PC-3 (cell line): ENCODE measurements at regions not wholly inside any gene's neighbourhood (a gene's known extent, or its start where the extent isn't known, plus 50 kb on each side); places are given as distances from the start of the nearest gene placed in this dataset.

Experiments used
- ATAC-seq: fragments of 200-7000 bp; cut with Tn5 transposase; 2 replicates; pipeline ENCODE4 v1.9.1; 2020; ENCODE audit warnings: mild to moderate bottlenecking, moderate library complexity
- BruUV-seq: library from RNA; stranded (reverse); fragments of 400-500 nt; replicated peaks from 2 replicates; lab custom pipeline; 2021; lab: Mats Ljungman, UMichigan
- CTCF ChIA-PET: fragments of 300-600 bp; sonication (Branson Sonifier 250); formaldehyde crosslinking; loops from one replicate; lab custom pipeline; 2022; ENCODE audit warnings: antibody characterized with exemption; lab: Charles Lee
- POLR2A ChIA-PET: fragments of 300-600 bp; sonication (Branson Sonifier 250); formaldehyde crosslinking; loops from one replicate; lab custom pipeline; 2022; ENCODE audit warnings: antibody characterized with exemption; ENCODE audit not compliant: unreplicated experiment; lab: Charles Lee
- DNase-seq: peaks from one replicate; pipeline ENCODE4 v3.0.0-alpha.2; 2015
- H2AFZ ChIP-seq: fragments of 300-600 bp; sonication (generic); 2 replicates; pipeline ENCODE4 v1.6.0; 2016; ENCODE audit warnings: antibody characterized with exemption, low read length
- H3F3A ChIP-seq: fragments of 300-600 bp; sonication (generic); one replicate; pipeline ENCODE4 v1.6.0; 2017; ENCODE audit warnings: antibody characterized with exemption, low read length, control low read depth, mild to moderate bottlenecking; ENCODE audit not compliant: unreplicated experiment
- H3K27ac ChIP-seq: fragments of 300-600 bp; sonication (generic); 2 replicates; pipeline ENCODE4 v1.5.1; 2016; ENCODE audit warnings: mild to moderate bottlenecking, low read length
- H3K27me3 ChIP-seq: fragments of 300-600 bp; sonication (generic); 2 replicates; pipeline ENCODE4 v1.6.1; 2016; ENCODE audit warnings: low read length, mixed read lengths
- H3K36me3 ChIP-seq: fragments of 300-600 bp; sonication (generic); 2 replicates; pipeline ENCODE4 v1.6.1; 2016; ENCODE audit warnings: low read depth, mixed run types, low read length, mixed read lengths
- H3K4me1 ChIP-seq: fragments of 300-600 bp; sonication (generic); 2 replicates; pipeline ENCODE4 v1.5.1; 2016; ENCODE audit warnings: low read length; ENCODE audit not compliant: insufficient read depth
- H3K4me2 ChIP-seq: fragments of 300-600 bp; sonication (generic); 2 replicates; pipeline ENCODE4 v1.6.0; 2016; ENCODE audit warnings: low read length
- H3K4me3 ChIP-seq: fragments of 300-600 bp; sonication (generic); 2 replicates; pipeline ENCODE4 v1.5.1; 2016; ENCODE audit warnings: mild to moderate bottlenecking, low read length, mixed read lengths
- H3K79me2 ChIP-seq: fragments of 300-600 bp; sonication (generic); 2 replicates; pipeline ENCODE4 v1.6.1; 2017; ENCODE audit warnings: low read length, mixed read lengths
- H3K9ac ChIP-seq: fragments of 300-600 bp; sonication (generic); 2 replicates; pipeline ENCODE4 v1.6.0; 2016; ENCODE audit warnings: mild to moderate bottlenecking, low read length
- H3K9me2 ChIP-seq: fragments of 300-600 bp; sonication (generic); replicated peaks from 2 replicates; pipeline ENCODE4 v1.6.1; 2016; ENCODE audit warnings: mixed run types, low read length, mixed read lengths
- H3K9me3 ChIP-seq: fragments of 300-600 bp; sonication (generic); 2 replicates; pipeline ENCODE4 v1.6.1; 2016; ENCODE audit warnings: low read length, mixed read lengths
- H4K20me1 ChIP-seq: fragments of 300-600 bp; sonication (generic); 2 replicates; pipeline ENCODE4 v1.6.1; 2016; ENCODE audit warnings: low read length, mixed read lengths
- EZH2 ChIP-seq: fragments of 300-600 bp; sonication (generic); IDR thresholded peaks from one replicate; pipeline ENCODE4 v1.6.1; 2017; ENCODE audit warnings: antibody characterized with exemption, mild to moderate bottlenecking, low read length; ENCODE audit not compliant: unreplicated experiment
- EZH2phosphoT487 ChIP-seq: fragments of 300-600 bp; sonication (generic); IDR thresholded peaks from 2 replicates; pipeline ENCODE4 v1.6.1; 2018; ENCODE audit warnings: mild to moderate bottlenecking, antibody characterized with exemption, low read length, borderline replicate concordance
- intact Hi-C: fragments of 100-400 bp; cut with micrococcal nuclease; formaldehyde crosslinking; loops from 2 replicates; pipeline ENCODE4 v1.9.0; 2023
- TF ChIP-seq, protein P1 (sequence below): fragments of 300-600 bp; sonication (generic); conservative IDR thresholded peaks from 2 replicates; pipeline ENCODE4 v1.5.1; 2017; ENCODE audit warnings: antibody characterized with exemption, low read depth, mild to moderate bottlenecking, low read length

DNA sequence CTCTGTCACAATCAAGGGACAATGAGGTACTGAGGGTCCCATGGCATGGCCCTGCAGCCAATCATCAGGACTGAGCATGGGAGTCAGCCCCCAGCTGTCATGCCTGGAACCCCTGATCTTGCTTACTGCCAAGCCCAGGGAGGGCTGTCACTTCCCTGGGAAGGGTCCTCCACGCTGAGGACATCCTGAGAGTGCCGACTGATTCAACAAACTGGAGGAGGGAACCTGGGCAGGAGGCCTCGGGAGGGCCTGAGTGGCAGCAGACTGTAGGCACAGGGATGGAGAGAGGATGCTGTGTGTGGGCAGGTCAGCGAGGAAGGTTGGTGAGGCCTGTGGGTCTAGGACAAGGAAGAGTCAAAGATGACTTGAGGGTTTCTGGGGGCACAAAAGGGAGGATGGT lies 154.3 kb downstream of the ZNF248 start:
- Histone ChIP-seq H3K79me2 (no peaks in the 10 kb centered on the region), H3K4me2 (no peak overlapping the region), H3K9me3 (no peaks in the 10 kb centered on the region), H3F3A (no peaks in the 10 kb centered on the region), H3K36me3 (no peaks in the 10 kb centered on the region), H3K9me2 (no peaks in the 10 kb centered on the region), H3K27ac (no peak overlapping the region), H4K20me1 (no peaks in the 10 kb centered on the region), H3K9ac (no peak overlapping the region), H3K4me1 (no peaks in the 10 kb centered on the region), H2AFZ (no peak overlapping the region), H3K4me3 (no peak overlapping the region), H3K27me3 (no peaks in the 10 kb centered on the region)
- TF ChIP-seq, protein P1, sequence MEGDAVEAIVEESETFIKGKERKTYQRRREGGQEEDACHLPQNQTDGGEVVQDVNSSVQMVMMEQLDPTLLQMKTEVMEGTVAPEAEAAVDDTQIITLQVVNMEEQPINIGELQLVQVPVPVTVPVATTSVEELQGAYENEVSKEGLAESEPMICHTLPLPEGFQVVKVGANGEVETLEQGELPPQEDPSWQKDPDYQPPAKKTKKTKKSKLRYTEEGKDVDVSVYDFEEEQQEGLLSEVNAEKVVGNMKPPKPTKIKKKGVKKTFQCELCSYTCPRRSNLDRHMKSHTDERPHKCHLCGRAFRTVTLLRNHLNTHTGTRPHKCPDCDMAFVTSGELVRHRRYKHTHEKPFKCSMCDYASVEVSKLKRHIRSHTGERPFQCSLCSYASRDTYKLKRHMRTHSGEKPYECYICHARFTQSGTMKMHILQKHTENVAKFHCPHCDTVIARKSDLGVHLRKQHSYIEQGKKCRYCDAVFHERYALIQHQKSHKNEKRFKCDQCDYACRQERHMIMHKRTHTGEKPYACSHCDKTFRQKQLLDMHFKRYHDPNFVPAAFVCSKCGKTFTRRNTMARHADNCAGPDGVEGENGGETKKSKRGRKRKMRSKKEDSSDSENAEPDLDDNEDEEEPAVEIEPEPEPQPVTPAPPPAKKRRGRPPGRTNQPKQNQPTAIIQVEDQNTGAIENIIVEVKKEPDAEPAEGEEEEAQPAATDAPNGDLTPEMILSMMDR = no peak
- no peak for TF ChIP-seq EZH2phosphoT487
- intact Hi-C loops = no loop called here
- ATAC-seq = no peak
- CTCF ChIA-PET = interaction anchor here (0.9 kb wide), 1 partner anchor 52 kb away, joined by 3 read pairs; no protein-coding TSS in a partner anchor
- POLR2A ChIA-PET = no interaction called here
- DNase-seq = no peak
- no TSS peak for BruUV-seq

DNA sequence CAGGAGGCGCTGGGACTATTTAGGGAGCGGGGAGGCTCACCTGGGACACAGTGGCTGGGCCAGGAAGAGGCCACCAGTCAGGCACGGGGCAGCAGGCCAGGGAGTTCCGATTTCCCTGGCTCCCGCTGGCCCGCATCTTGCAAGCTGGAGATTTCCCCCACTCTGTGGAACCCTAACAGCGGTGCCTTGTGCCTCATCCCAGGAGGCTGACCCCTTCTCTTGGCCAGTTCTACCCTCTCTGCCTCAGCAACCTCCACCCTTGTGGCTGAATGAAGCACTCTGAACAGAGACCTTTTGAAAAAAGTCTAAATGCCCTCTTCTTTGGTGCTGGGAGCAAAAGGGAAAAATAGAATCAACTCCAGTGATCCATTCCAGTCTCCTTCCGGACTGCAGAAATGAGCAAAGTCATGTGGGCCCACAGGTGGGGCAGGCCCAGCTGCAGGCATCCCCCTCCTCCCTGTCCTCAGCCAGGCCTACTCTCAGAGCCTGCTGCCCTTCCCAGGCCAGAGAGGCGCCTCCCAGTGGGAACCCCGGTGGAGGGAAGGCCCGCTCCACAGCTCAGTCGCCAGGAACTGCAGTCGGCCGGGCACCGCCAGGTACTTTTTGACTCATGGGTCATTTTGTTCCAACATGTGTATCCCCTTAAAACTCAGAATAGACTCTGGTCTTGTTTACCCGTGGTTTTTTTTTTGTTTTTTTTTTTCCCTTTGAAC lies 155.5 kb downstream of the ZNF248 start:
- Histone ChIP-seq H3K4me3 (no peak overlapping the region), H4K20me1 (no peaks in the 10 kb centered on the region), H3K4me2 (no peak overlapping the region), H3F3A (no peaks in the 10 kb centered on the region), H3K9me3 (no peaks in the 10 kb centered on the region), H3K4me1 (no peaks in the 10 kb centered on the region), H3K9me2 (no peaks in the 10 kb centered on the region), H3K27ac (no peak overlapping the region), H3K36me3 (no peaks in the 10 kb centered on the region), H2AFZ (no peak overlapping the region), H3K79me2 (no peaks in the 10 kb centered on the region), H3K27me3 (no peaks in the 10 kb centered on the region), H3K9ac (no peak overlapping the region)
- BruUV-seq = no TSS peak
- POLR2A ChIA-PET = no interaction called here
- TF ChIP-seq EZH2phosphoT487 (no peak), EZH2 (no peak)
- TF ChIP-seq, protein P1 = no peak
- intact Hi-C loops = no loop called here
- no peak for ATAC-seq
- CTCF ChIA-PET = interaction anchor here (0.9 kb wide), 1 partner anchor 53 kb away, joined by 3 read pairs; no protein-coding TSS in a partner anchor
- no peak for DNase-seq
